T-helper 1 cell (primary cell): ENCODE measurements at regions not wholly inside any gene's neighbourhood (a gene's known extent, or its start where the extent isn't known, plus 50 kb on each side); places are given as distances from the start of the nearest gene placed in this dataset.
"Not testable (repeated sequence)": the region's sequence is repeated elsewhere in the genome, so short reads cannot be mapped to it uniquely, and the experiment has no call there.

Experiments
- DNase-seq, 5 donors: peaks; one replicate each; pipeline ENCODE4 v3.0.0-alpha.2; 2012 to 2020

DNA sequence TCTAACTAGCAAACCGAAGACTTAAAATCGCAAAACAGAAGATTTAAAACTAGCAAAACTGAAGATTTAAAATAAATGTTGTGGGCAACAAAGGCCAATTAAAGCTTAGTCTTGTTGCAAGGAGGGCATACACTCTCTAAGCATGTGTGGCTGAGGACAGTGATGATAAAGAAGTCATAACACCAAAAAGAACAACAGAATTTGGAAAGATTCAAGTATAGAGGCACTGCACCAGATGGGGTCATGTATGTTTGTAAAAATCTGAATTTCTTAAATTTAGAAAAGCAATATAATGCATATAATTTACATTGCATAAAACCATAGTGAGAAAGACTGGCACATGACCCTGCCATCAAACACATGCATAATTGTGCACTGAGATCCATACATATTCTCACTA is 743.8 kb downstream of the TAF11L14 start:
- no peak for DNase-seq

- DNase-seq = no peak
Observed at GRCh38 chr5:18379189-18379588, 744.9 kb downstream of the TAF11L14 start.

DNA sequence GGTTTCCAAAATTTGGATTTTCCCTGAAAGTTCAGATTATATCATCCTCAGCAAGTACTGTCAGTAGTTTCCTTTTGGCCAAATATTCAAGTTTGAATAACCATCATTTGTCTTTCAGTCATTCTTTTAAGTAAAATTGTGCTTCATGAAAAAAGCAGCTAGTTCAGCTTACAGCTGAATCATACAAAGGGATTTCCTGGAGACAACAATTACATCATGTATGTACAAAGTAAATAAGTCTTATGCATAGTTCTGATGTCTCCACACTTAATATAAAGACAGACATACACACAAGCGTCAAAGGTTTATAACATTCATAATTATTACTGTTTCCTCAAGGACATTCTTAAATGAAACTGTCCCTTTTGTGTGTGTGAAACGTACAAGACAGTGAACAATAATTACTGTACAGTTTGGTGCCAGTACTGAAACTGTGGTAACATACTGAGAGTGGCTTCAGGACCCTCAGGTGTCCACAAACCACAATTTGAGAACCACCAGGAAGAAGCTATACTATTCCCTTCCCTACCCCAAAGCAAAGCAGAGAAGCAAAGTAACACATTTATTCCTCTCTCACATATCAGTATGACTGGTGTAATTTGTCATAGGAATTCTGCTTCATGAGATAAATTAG is 746.6 kb downstream of the TAF11L14 start:
- DNase-seq = no peak

DNA sequence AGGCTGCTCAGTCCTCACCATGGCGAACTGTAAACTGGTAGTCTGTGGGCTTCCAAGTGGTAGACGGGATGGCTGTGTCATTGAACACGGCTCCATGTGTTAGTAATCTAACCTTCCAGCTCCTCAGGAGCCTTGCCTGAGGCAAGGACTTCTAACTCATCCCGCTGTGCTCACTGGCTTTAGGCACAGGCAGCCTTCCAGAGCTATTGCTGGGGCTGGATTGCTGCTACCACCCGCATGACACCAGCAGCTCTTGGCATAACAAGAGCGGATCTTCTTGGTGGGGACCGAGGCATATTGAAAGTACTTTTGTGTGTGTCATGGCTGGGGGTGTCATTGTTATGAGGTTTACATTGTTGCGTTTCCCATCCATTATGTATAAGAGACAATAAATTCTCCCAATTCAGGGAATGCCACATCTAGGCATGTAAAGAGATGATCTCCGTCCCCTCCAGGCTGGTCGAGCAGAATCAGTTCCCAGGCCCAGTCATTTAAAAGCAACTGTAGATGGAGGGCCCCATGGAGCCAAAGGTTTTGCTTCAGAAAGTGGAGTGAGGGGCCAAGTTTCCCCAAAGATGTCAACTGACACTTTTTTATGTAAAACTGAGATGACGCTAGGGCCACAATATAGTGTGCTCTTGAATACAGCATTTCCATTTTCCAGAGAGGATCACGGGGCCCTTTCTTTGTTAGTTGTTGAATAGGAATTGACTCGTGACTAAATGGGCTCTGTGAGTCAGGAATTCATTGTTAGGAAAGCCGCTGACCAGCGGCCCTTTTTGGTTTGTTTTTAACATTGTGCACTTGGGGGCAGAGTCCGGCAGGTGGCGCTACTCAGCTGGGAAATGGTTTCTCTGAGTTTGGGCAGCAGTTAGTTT is 759.5 kb downstream of the TAF11L14 start:
- peak in 1 of 5 donors; percentile 2 for DNase-seq

GRCh38 chr5:18394443-18394804 is 760.2 kb downstream of the TAF11L14 start:
- DNase-seq = no peak

DNA sequence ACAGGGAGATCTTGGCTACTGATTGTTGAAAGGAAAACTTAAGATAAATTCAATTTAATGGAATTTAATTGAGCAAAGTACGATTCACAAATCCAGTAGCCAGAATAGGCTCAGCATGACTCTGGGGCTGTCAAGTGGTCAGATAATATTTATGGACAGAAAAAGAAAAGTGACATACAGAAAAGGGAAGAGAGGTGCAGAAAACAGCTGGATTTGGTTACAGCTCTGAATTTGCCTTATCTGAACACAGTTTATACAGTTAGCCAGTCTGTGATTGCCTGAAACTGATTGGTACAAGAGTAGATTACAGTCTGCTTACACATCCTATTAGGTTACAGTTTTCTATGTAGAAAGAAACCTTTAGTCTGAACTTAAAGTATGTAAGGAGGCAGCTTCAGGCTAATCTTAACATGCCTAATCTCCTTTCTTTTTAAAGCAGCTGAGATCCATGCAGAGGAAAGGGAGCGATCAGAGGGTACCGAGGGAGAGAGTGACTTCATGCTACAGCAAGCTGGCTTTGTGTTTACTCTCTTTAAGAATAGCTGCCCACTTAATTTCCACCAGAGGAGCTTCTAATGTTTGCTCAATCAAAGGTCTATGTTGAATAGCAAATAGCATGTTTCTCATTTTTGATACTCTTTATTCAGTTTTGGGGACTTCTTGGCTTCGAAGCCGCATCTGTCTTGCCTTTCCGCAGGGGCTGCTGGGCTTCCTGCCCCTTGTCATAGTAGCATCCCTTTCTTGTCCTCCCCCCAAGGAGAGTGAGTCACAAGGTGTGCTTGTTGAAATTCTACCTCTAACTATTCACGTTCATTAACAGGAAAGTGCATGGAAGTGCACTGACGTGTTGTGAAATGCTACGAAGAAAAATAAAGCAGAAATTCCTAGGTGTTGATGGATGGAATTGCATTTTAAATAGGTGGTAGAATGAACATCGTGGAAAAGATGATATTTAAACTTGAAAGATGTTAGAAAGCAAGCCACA is 761.2 kb downstream of the TAF11L14 start:
- no peak for DNase-seq

GRCh38 chr5:18397371-18397770 is 763.1 kb downstream of the TAF11L14 start:
- DNase-seq = no peak

GRCh38 chr5:18397891-18398290 is 763.6 kb downstream of the TAF11L14 start:
- DNase-seq = no peak

GRCh38 chr5:18399461-18400327 is 765.4 kb downstream of the TAF11L14 start:
- DNase-seq = not testable (repeated sequence)

DNA sequence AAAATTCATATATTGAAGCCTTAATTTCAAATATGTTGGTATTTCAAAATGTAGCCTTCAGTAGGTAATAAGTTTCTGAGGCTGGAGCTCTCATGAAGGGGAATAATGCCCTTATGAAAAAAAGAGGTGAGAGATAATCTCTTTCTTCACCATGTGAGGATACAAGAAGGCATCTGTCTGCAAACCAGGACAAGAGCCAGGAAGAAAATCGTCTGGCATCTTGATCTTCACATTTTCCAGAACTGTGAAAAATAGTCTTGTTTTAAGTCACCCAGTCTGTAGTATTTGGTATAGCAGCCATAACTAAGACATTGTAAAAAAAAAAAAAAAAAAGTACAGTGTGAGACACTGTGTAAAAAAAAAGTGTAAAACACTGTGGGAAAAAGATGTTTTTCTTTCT is 768.9 kb downstream of the TAF11L14 start:
- DNase-seq = no peak

GRCh38 chr5:18403941-18404438 is 769.7 kb downstream of the TAF11L14 start:
- DNase-seq = no peak

DNA sequence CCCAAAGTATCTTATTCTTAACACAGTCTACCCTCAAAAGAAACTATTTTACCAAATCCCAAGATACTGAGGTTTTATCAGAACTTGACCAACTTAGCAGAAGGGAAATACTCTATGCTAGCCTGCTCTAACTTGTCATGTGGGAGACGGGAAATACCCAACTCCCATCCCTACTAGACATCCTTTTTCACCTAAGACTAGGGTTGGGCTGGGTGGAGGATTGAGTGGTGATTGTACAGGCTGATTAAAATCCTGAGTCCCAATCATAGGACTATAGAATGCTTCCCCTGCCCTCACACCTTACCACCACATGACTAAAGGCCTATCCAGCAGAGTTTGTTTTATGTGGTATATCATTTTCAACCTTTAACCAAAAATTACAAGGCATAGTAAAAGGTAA is 786.5 kb downstream of the TAF11L14 start:
- DNase-seq = no peak

GRCh38 chr5:18433336-18433735 is 799.1 kb downstream of the TAF11L14 start:
- DNase-seq = no peak

- no peak for DNase-seq
Observed at GRCh38 chr5:18438126-18438525, 803.9 kb downstream of the TAF11L14 start.

DNA sequence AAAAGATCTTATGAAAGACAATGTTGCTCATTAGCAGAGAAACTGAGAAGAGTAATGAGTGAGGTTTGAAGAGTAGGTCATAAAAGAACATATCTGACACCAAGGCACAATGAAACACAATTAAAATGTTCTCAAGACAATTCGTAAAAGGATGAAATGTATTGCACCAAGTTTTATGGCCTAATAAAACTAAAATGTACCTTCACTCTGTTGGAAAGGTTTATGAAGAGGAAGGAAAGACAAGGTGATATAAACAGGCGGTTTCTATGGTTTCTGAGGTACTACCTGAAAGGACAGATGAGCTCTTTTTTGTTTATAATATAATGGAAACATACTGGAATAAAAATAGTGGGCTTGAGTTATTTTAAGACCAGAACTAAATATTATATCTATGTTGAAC is 821.3 kb downstream of the TAF11L14 start:
- DNase-seq = no peak

DNA sequence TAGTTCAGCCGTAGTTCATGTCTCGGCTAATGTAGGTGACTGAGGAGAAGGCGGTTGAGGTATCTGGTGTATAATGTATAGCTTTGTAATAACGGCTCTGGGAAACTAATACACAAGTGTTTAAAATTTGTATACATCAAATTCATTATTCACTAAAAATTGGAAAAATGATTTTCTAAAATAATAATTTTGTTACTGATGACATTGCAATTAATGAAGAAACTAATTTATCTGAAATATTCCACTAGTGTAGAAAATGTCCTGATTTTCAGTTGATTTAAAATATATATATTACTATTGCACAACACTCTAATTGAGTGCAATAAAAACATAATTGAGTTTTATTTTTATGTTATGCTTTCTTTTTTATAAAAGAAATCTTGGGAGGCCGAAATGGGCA is 823.0 kb downstream of the TAF11L14 start:
- no peak for DNase-seq

GRCh38 chr5:18461766-18462165 is 827.5 kb downstream of the TAF11L14 start:
- no peak for DNase-seq

DNA sequence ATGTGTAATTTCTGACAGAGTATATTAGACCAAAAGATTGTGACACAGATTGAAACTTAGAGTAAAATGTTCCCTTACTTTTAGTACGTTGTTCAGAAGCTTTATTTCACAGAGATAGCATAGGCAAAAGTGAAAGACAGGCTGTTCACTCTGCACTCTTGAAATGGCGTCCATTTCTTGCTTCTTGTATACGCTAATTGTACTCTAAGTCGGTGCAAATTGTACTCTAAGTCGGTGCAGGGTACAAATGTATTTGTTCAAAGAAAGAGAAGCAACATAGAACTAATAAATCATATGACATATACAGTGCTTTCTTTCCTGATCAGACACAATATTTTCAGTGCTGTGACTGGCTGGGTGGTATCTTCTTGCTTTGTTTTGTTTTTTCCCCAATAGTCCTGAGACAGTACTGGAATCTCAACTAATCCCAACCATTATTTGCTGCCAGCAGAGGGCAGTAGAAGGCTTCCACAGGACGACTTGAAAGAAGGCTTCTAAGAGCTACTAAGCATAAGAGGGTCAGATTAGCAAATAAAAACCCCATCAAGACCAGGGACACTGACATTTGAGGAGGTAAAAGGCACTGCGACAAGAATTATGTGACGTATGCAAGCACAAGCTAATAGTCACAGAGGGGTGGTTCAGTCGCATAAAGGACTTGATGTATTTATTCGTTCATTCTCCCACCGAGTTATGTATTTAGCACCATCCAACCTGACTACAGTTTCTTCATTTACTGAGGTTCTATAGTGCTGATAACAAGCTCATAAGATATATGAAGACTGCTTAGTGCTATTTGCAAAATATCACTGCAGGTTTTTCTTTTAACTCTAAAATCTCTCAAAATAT is 831.8 kb downstream of the TAF11L14 start:
- peak in 2 of 5 donors; percentile 2 to 24 for DNase-seq

- no peak for DNase-seq
Observed at GRCh38 chr5:18466731-18467130, 832.5 kb downstream of the TAF11L14 start.

DNA sequence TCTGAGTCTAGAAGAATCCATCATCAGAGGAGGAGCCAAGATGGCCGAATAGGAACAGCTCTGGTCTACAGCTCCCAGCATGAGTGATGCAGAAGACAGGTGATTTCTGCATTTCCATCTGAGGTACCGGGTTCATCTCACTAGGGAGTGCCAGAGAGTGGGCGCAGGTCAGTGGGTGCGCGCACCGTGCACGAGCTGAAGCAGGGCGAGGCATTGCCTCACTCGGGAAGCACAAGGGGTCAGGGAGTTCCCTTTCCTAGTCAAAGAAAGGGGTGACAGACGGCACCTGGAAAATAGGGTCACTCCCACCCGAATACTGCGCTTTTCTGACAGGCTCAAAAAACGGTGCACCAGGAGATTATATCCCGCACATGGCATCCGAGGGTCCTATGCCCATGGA is 837.5 kb downstream of the TAF11L14 start:
- DNase-seq = not testable (repeated sequence)

- no peak for DNase-seq
Observed at GRCh38 chr5:18483451-18483850, 849.2 kb downstream of the TAF11L14 start.
